GM12864 (cell line): ENCODE measurements at regions not wholly inside any gene's neighbourhood (a gene's known extent, or its start where the extent isn't known, plus 50 kb on each side); places are given as distances from the start of the nearest gene placed in this dataset.

Experiments
- DNase-seq: peaks from one replicate; pipeline ENCODE4 v3.0.0-alpha.2; 2011; ENCODE audit warnings: low read depth
- H3K4me3 ChIP-seq: 2 replicates; pipeline ENCODE4 v1.5.1; 2011; ENCODE audit warnings: mild to moderate bottlenecking, low read depth, low read length, control low read depth
- TF ChIP-seq, protein P1 (sequence below): IDR thresholded peaks from 2 replicates; pipeline ENCODE4 v1.5.1; 2011; ENCODE audit warnings: low read depth, mild to moderate bottlenecking, moderate library complexity, low read length, control low read depth, inconsistent platforms; ENCODE audit errors: missing control alignments

DNA sequence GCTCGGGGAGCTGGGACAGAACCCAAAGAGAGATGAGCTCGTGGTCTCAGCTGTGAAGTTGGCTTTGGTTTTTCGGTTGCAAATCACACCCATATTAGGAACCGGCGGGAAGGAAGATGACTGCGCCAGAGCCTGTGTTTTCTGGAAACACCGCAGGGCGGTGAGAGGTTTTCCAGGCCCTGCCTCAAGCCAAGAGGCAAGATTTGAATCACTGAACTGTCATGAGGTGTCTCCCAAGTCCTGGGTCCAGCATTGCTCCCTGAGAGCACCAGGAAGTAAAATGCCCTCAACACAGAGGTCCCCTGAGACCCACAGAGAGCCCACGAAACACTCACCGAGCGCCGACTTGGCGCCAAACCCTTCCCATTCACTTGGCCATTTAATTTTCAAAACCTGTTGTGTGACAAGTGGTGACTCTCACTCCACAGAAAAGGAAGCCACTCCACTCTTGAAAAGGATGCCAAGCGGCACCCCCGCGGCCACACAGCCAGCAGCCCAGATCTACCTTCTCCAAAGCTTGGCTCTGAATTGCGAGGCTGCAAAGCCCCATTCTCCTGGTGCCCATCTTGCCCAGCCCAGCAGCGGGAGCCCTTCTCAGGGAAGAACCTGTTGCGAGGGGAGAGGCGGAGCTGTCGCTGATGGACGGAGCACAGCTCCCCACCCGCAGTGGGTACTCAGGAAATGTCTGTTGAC, 99.0 kb upstream of the RUNX3 start:
- TF ChIP-seq, protein P1, sequence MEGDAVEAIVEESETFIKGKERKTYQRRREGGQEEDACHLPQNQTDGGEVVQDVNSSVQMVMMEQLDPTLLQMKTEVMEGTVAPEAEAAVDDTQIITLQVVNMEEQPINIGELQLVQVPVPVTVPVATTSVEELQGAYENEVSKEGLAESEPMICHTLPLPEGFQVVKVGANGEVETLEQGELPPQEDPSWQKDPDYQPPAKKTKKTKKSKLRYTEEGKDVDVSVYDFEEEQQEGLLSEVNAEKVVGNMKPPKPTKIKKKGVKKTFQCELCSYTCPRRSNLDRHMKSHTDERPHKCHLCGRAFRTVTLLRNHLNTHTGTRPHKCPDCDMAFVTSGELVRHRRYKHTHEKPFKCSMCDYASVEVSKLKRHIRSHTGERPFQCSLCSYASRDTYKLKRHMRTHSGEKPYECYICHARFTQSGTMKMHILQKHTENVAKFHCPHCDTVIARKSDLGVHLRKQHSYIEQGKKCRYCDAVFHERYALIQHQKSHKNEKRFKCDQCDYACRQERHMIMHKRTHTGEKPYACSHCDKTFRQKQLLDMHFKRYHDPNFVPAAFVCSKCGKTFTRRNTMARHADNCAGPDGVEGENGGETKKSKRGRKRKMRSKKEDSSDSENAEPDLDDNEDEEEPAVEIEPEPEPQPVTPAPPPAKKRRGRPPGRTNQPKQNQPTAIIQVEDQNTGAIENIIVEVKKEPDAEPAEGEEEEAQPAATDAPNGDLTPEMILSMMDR = no peak

DNA sequence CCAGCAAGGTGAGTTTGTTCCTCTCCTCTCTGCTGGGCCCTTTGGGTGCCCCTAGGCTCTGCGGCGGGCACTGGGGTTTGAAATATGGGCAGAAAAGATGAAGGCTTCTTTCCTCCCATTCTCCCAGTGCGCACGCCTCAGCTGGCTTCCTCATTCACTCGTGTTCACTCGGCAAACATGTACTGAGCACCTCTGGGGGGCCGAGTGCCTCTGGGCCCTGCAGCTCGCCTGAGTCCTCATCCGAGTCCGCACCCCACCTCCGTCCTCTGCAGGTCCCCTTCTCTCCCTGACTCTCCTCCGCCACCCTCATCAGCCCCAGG, 98.5 kb upstream of the RUNX3 start:
- H3K4me3 ChIP-seq = no peak overlapping the region
- no peak for DNase-seq
- TF ChIP-seq, protein P1 = no peak

More for the DNA sequence above, 99.0 kb upstream of the RUNX3 start:
- DNase-seq = no peak
- H3K4me3 ChIP-seq = peak overlapping the region; percentile 31

DNA sequence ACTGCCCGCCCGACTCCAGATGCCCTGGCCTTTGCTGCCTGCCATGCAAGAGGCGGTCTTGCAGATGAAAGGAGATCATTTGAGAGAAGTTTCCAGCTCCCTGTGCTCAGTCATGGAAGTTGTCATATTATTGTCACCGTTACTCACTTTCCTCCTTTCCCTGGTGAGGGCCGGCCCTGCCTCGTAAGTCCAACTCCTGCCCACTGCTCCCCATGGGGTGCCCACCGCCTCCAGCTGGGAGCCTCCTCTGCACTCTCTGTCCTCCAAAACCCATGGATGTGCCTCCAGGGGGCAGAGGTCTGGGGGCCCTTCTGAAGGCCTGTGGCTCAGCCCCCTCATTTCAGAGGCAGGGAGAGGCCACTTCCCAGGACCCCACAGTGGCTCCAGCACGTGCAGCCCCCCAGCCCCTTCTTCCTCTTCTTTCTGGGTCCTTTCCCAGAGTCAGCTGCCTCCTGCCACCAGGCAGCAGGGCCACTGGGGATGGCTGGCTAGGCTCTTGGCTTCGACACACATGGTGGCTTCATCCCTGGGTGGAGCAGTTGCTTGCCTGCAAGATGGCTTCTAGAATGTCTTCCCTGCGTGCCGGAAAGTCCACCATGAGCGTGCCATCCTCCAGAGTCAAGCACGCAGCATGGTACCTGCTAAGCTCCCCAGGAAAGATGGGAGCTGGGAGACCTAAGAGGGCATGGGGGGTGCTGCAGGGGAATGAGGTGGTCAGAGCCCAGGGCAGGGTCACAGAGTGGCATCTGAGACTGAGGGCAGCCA, 97.9 kb upstream of the RUNX3 start:
- TF ChIP-seq, protein P1 = peak; percentile 2
- DNase-seq = no peak

DNA sequence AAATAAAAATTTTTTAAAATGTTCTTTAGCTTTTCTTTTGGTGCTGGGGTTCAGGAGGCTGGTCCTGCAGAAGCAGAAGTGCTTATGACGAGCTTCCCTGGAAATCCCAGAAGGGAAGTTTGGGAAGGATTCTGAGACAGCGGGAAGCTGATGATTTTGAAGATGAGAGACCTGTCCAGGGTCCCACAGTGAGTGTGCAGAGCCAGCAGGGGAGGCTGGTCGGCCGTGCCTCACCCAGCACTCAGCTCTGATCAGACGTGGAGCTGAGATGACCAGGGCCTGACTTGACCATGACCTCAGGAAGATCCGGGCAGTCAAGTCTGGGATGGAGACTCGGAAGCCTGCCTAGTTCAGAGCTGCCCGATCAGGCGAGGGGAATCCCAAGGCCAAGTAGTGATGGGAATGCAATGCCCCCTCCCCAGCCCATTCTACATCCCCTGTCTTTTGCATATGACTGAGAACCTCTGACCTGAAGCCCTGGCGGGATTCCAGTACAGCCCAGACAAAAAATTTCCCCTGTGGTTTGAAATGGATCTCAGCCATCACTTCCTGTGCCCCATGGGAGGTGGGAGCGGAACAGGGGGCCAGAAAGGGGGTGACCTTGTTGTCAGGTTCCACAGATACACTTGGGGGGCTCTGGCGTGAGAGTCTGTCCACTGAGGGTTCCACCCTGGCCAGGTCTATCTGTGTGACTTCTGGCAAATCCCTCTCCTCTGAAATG, 96.8 kb upstream of the RUNX3 start:
- no peak for DNase-seq
- TF ChIP-seq, protein P1 = no peak
- H3K4me3 ChIP-seq = no peak overlapping the region

More for the DNA sequence above, 97.9 kb upstream of the RUNX3 start:
- H3K4me3 ChIP-seq = no peak overlapping the region

DNA sequence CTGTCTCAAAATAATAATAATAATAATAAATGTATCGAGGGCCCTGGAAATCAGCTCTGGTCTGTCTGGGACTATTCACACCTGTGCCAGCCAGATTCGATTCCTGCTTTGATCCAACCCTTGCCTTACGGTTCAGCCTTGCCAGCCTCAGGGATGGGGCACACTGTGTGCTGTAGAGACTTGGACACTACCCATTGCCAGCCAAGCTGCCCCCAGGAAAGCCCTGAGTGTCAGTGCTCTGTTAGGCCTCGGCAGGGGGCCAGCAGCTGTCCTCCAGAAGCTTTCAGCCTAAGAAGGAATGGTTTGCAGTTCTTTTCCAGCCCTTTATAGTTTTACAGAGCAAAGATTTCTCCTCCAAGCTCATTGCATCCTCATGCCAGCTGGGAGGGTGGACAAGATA, 96.2 kb upstream of the RUNX3 start:
- no peak for DNase-seq
- H3K4me3 ChIP-seq = no peak overlapping the region
- TF ChIP-seq, protein P1 = no peak

DNA sequence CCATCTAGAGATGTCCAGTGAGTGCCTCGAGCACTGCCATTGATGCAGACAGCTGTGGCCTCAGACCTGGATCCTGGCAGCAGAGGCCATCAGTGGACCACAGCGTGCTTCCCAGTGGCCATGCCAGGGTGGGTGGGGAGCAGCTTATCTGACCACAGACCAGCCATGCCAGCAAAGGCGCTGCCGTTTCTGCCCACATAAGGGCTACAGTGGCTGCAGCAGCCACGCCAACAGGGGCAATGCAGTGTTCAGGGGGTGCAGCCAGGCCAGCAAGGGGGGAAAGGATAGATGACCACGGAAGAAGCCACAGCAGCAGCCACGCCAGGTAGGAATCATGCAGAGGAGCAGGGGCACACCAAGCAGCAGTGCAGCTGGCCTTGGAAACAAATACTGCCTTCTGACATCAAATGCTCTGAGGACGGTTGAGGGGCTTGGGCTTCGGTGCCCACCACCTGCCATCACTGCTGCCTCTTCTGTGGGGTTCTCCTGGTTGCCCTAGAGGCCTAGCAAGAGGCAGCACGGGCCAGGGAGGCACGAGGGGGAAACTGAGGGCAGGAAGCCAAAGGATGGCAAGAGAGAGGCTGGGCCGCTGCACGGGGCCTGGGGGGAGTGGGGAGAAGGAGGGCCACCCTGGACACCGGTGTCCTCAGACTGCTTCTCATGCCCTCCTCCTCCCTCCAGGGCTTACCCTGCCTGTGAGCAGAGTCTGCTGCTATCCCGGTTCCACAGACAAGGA, 94.7 kb upstream of the RUNX3 start:
- TF ChIP-seq, protein P1 = no peak
- H3K4me3 ChIP-seq = no peak overlapping the region
- DNase-seq = no peak
